ENCODE measurements at regions not wholly inside any gene's neighbourhood (a gene's known extent, or its start where the extent isn't known, plus 50 kb on each side); places are given as distances from the start of the nearest gene placed in this dataset.

GRCh38 chr11:13227676-13228255 lies 49.8 kb upstream of the BMAL1 start:
- no peak for TF ChIP-seq CTCF (tag by site-specific recombination; IDR thresholded peaks at IDR 0.05)
- no peak for TF ChIP-seq ZNF302 (tag by site-specific recombination; IDR thresholded peaks at IDR 0.05; ENCODE audit: low read depth)
- TF ChIP-seq, protein P1, sequence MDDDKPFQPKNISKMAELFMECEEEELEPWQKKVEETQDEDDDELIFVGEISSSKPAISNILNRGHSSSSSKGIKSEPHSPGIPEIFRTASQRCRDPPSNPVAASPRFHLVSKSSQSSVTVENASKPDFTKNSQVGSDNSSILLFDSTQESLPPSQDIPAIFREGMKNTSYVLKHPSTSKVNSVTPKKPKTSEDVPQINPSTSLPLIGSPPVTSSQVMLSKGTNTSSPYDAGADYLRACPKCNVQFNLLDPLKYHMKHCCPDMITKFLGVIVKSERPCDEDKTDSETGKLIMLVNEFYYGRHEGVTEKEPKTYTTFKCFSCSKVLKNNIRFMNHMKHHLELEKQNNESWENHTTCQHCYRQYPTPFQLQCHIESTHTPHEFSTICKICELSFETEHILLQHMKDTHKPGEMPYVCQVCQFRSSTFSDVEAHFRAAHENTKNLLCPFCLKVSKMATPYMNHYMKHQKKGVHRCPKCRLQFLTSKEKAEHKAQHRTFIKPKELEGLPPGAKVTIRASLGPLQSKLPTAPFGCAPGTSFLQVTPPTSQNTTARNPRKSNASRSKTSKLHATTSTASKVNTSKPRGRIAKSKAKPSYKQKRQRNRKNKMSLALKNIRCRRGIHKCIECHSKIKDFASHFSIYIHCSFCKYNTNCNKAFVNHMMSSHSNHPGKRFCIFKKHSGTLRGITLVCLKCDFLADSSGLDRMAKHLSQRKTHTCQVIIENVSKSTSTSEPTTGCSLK (tag by site-specific recombination; IDR thresholded peaks at IDR 0.05) = no peak
- no peak for TF ChIP-seq ZNF37A (tag by site-specific recombination; IDR thresholded peaks at IDR 0.05)
- no peak for TF ChIP-seq RBAK (tag by site-specific recombination; IDR thresholded peaks at IDR 0.05)
- TF ChIP-seq YY1 (tag by site-specific recombination; IDR thresholded peaks at IDR 0.05) = no peak
- TF ChIP-seq SALL2 (tag by site-specific recombination; IDR thresholded peaks at IDR 0.05; ENCODE audit: borderline replicate concordance) = no peak
- no peak for TF ChIP-seq ZFP37 (tag by site-specific recombination; IDR thresholded peaks at IDR 0.05)
- no peak for TF ChIP-seq MYNN (tag by site-specific recombination; IDR thresholded peaks at IDR 0.05; ENCODE audit: borderline replicate concordance)
- TF ChIP-seq ZBTB10 (tag by site-specific recombination; IDR thresholded peaks at IDR 0.05) = no peak
- TF ChIP-seq, protein P2, sequence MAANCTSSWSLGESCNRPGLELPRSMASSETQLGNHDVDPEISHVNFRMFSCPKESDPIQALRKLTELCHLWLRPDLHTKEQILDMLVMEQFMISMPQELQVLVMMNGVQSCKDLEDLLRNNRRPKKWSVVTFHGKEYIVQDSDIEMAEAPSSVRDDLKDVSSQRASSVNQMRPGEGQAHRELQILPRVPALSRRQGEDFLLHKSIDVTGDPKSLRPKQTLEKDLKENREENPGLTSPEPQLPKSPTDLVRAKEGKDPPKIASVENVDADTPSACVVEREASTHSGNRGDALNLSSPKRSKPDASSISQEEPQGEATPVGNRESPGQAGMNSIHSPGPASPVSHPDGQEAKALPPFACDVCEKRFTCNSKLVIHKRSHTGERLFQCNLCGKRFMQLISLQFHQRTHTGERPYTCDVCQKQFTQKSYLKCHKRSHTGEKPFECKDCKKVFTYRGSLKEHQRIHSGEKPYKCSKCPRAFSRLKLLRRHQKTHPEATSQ (tag by site-specific recombination; IDR thresholded peaks at IDR 0.05) = no peak

Measured in HEK293 (cell line).